IMR-90 (cell line): ENCODE measurements at regions not wholly inside any gene's neighbourhood (a gene's known extent, or its start where the extent isn't known, plus 50 kb on each side); places are given as distances from the start of the nearest gene placed in this dataset.

Experiments used
- ATAC-seq: fragments of 200-7000 bp; cut with Tn5 transposase; 2 replicates; pipeline ENCODE4 v1.9.1; 2020; ENCODE audit warnings: low read depth, mild to moderate bottlenecking, moderate library complexity
- BruUV-seq: library from RNA; stranded (reverse); fragments of 400-500 nt; replicated peaks from 2 replicates; lab custom pipeline; 2021; lab: Mats Ljungman, UMichigan
- CTCF ChIA-PET: fragments of 300-600 bp; formaldehyde crosslinking; extraction: SDS; loops from one replicate; lab custom pipeline; 2021; ENCODE audit warnings: antibody characterized with exemption; lab: Yijun Ruan, JAX
- POLR2A ChIA-PET: fragments of 300-600 bp; sonication (Branson Sonifier 250); formaldehyde crosslinking; loops from one replicate; lab custom pipeline; 2022; ENCODE audit warnings: antibody characterized with exemption; ENCODE audit not compliant: unreplicated experiment; lab: Charles Lee
- DNase-seq: peaks from one replicate; pipeline ENCODE4 v3.0.0; 2013
- H2AFZ ChIP-seq: replicated peaks from 2 replicates; pipeline ENCODE3; 2013; ENCODE audit warnings: low read length, mild to moderate bottlenecking; ENCODE audit not compliant: poor library complexity
- H2AK5ac ChIP-seq: 2 replicates; pipeline ENCODE4 v1.6.1; 2013; ENCODE audit warnings: low read depth, low read length, inconsistent platforms
- H2AK9ac ChIP-seq: replicated peaks from 2 replicates; pipeline ENCODE3; 2013; ENCODE audit warnings: mild to moderate bottlenecking, low read depth, low read length, moderate library complexity; ENCODE audit not compliant: poor library complexity
- H2BK120ac ChIP-seq: 2 replicates; pipeline ENCODE4 v1.6.1; 2013; ENCODE audit warnings: low read depth, low read length, inconsistent platforms
- H2BK15ac ChIP-seq: 3 replicates; pipeline ENCODE4 v1.6.1; 2013; ENCODE audit warnings: low read depth, low read length, inconsistent platforms
- H2BK20ac ChIP-seq: 2 replicates; pipeline ENCODE4 v1.6.1; 2013; ENCODE audit warnings: low read depth, mild to moderate bottlenecking, inconsistent platforms, low read length, moderate library complexity
- H2BK5ac ChIP-seq: 2 replicates; pipeline ENCODE4 v1.6.1; 2013; ENCODE audit warnings: mild to moderate bottlenecking, low read depth, low read length, inconsistent platforms; ENCODE audit not compliant: poor library complexity, severe bottlenecking
- H3K14ac ChIP-seq: replicated peaks from 2 replicates; pipeline ENCODE4 v1.6.1; 2013; ENCODE audit warnings: low read depth, low read length, inconsistent platforms
- H3K18ac ChIP-seq: 2 replicates; pipeline ENCODE4 v1.6.1; 2013; ENCODE audit warnings: low read depth, low read length, control low read depth
- H3K23ac ChIP-seq: 2 replicates; pipeline ENCODE4 v1.6.1; 2013; ENCODE audit warnings: low read depth, low read length, inconsistent platforms
- H3K27ac ChIP-seq: 2 replicates; pipeline ENCODE4 v1.5.1; 2013; ENCODE audit warnings: mild to moderate bottlenecking, control low read depth, low read length; ENCODE audit not compliant: insufficient read depth
- H3K27me3 ChIP-seq: 2 replicates; pipeline ENCODE4 v1.6.1; 2013; ENCODE audit warnings: low read length; ENCODE audit not compliant: control insufficient read depth, insufficient read depth
- H3K36me3 ChIP-seq: 2 replicates; pipeline ENCODE4 v1.6.1; 2013; ENCODE audit warnings: low read length, mixed read lengths; ENCODE audit not compliant: control insufficient read depth, insufficient read depth
- H3K4ac ChIP-seq: 2 replicates; pipeline ENCODE4 v1.6.1; 2013; ENCODE audit warnings: low read depth, low read length, inconsistent platforms
- H3K4me1 ChIP-seq: 2 replicates; pipeline ENCODE4 v1.6.1; 2013; ENCODE audit warnings: low read length, mixed read lengths; ENCODE audit not compliant: control insufficient read depth, insufficient read depth
- H3K4me2 ChIP-seq: 2 replicates; pipeline ENCODE4 v1.6.1; 2013; ENCODE audit warnings: low read depth, mild to moderate bottlenecking, control low read depth, low read length, moderate library complexity
- H3K4me3 ChIP-seq: 2 replicates; pipeline ENCODE4 v1.5.1; 2013; ENCODE audit warnings: low read depth, mild to moderate bottlenecking, control low read depth, low read length, moderate library complexity; ENCODE audit not compliant: insufficient read depth
- H3K56ac ChIP-seq: 2 replicates; pipeline ENCODE4 v1.6.1; 2013; ENCODE audit warnings: low read length, inconsistent platforms; ENCODE audit not compliant: insufficient read depth; ENCODE audit errors: extremely low read depth
- H3K79me1 ChIP-seq, 2 experiments: 2 replicates each; pipeline ENCODE4 v1.6.1; 2013; ENCODE audit warnings: low read length in 2 of 2, inconsistent platforms in 1 of 2, low read depth in 1 of 2
- H3K9ac ChIP-seq: 2 replicates; pipeline ENCODE4 v1.6.1; 2013; ENCODE audit warnings: low read depth, low read length, control low read depth
- H3K9me1 ChIP-seq: 2 replicates; pipeline ENCODE4 v1.6.1; 2013; ENCODE audit warnings: low read length, inconsistent platforms; ENCODE audit not compliant: insufficient read depth
- H3K9me3 ChIP-seq: 2 replicates; pipeline ENCODE4 v1.6.1; 2013; ENCODE audit warnings: low read length; ENCODE audit not compliant: control insufficient read depth, insufficient read depth
- H4K20me1 ChIP-seq: 2 replicates; pipeline ENCODE4 v1.6.1; 2013; ENCODE audit warnings: low read length, inconsistent platforms; ENCODE audit not compliant: insufficient read depth
- H4K5ac ChIP-seq: 2 replicates; pipeline ENCODE4 v1.6.1; 2013; ENCODE audit warnings: mild to moderate bottlenecking, low read depth, low read length, control low read depth
- H4K8ac ChIP-seq, 2 experiments: 2 replicates each; pipeline ENCODE4 v1.6.1; 2013; ENCODE audit warnings: low read depth in 2 of 2, low read length in 2 of 2, control low read depth in 1 of 2, inconsistent platforms in 1 of 2
- H4K91ac ChIP-seq: 2 replicates; pipeline ENCODE4 v1.6.1; 2013; ENCODE audit warnings: low read depth, low read length, inconsistent platforms; ENCODE audit not compliant: insufficient read depth
- BHLHE40 ChIP-seq: fragments of 150-350 bp; IDR thresholded peaks from 2 replicates; pipeline ENCODE4 v1.6.1; 2016; ENCODE audit warnings: mild to moderate bottlenecking, low read depth, low read length
- CEBPB ChIP-seq: IDR thresholded peaks from 2 replicates; pipeline ENCODE4 v1.6.1; 2012; ENCODE audit warnings: low read depth, low read length, improper control_type of control experiment
- CHD1 ChIP-seq: IDR thresholded peaks from 2 replicates; pipeline ENCODE4 v1.6.1; 2012; ENCODE audit warnings: low read depth, low read length, improper control_type of control experiment
- CTCF ChIP-seq: conservative IDR thresholded peaks from 2 replicates; pipeline ENCODE4 v1.5.1; 2012; ENCODE audit warnings: mild to moderate bottlenecking, low read depth, low read length, improper control_type of control experiment
- ELK1 ChIP-seq: fragments of 150-350 bp; IDR thresholded peaks from 2 replicates; pipeline ENCODE4 v1.6.1; 2016; ENCODE audit warnings: low read depth, mild to moderate bottlenecking, low read length, moderate library complexity, borderline replicate concordance
- FOS ChIP-seq: fragments of 150-350 bp; IDR thresholded peaks from 2 replicates; pipeline ENCODE4 v1.6.1; 2016; ENCODE audit warnings: low read depth, low read length
- MAFK ChIP-seq: IDR thresholded peaks from 2 replicates; pipeline ENCODE4 v1.6.1; 2012; ENCODE audit warnings: low read depth, low read length, improper control_type of control experiment
- MAZ ChIP-seq: IDR thresholded peaks from 2 replicates; pipeline ENCODE4 v1.6.1; 2012; ENCODE audit warnings: low read depth, mild to moderate bottlenecking, low read length, improper control_type of control experiment, moderate library complexity, borderline replicate concordance
- MXI1 ChIP-seq: IDR thresholded peaks from 2 replicates; pipeline ENCODE4 v1.6.1; 2012; ENCODE audit warnings: low read depth, mild to moderate bottlenecking, low read length, moderate library complexity, borderline replicate concordance
- NFE2L2 ChIP-seq: fragments of 150-350 bp; IDR thresholded peaks from 2 replicates; pipeline ENCODE4 v1.6.1; 2016; ENCODE audit warnings: low read depth, mild to moderate bottlenecking, low read length
- POLR2A ChIP-seq: IDR thresholded peaks from 2 replicates; pipeline ENCODE4 v1.6.1; 2012; ENCODE audit warnings: mild to moderate bottlenecking, low read depth, low read length
- RAD21 ChIP-seq: IDR thresholded peaks from 2 replicates; pipeline ENCODE4 v1.6.1; 2012; ENCODE audit warnings: low read length, improper control_type of control experiment
- RCOR1 ChIP-seq: IDR thresholded peaks from 2 replicates; pipeline ENCODE4 v1.6.1; 2012; ENCODE audit warnings: mild to moderate bottlenecking, low read length, improper control_type of control experiment; ENCODE audit not compliant: insufficient replicate concordance
- RFX5 ChIP-seq: IDR thresholded peaks from 2 replicates; pipeline ENCODE4 v1.8.0; 2012; ENCODE audit warnings: low read depth, mild to moderate bottlenecking, low read length, moderate library complexity
- SMC3 ChIP-seq: fragments of 150-350 bp; IDR thresholded peaks from 2 replicates; pipeline ENCODE4 v1.6.1; 2016; ENCODE audit warnings: low read depth, mild to moderate bottlenecking, antibody characterized with exemption, low read length, moderate library complexity
- USF2 ChIP-seq: fragments of 150-350 bp; IDR thresholded peaks from 2 replicates; pipeline ENCODE4 v1.6.1; 2017; ENCODE audit warnings: mild to moderate bottlenecking, antibody characterized with exemption, low read length, low read depth
- WGBS, 2 experiments: methylation state at CpG; one replicate each; pipeline versions ENCODE4 v1.1.5 to v1.1.7; 2013; ENCODE audit warnings: missing lambda C conversion rate in 2 of 2; ENCODE audit not compliant: insufficient read length in 1 of 2; ENCODE audit errors: extremely low coverage in 2 of 2; 5-methylcytosine and 5-hydroxymethylcytosine counted together
- dilution Hi-C: fragments of 300-500 bp; cut with HindIII; formaldehyde crosslinking; loops from one replicate; pipeline ENCODE4 v1.14.3; 2018; ENCODE audit warnings: low sequenced_read_pairs; ENCODE audit not compliant: unreplicated experiment
- in situ Hi-C: fragments of 300-500 bp; cut with MboI; formaldehyde crosslinking; loops from 3 replicates; pipeline ENCODE4 v1.14.3; 2019; ENCODE audit warnings: low sequenced_read_pairs, inconsistent platforms, mixed read lengths
- intact Hi-C: fragments of 100-400 bp; cut with micrococcal nuclease; formaldehyde crosslinking; loops from 2 replicates; pipeline ENCODE4 v1.10.0; 2022

- H2BK15ac ChIP-seq: no peak overlapping the region
- no peak overlapping the region for H2BK5ac ChIP-seq
- no peak overlapping the region for H3K9ac ChIP-seq
- no peak overlapping the region for H3K14ac ChIP-seq
- no peak overlapping the region for H2BK120ac ChIP-seq
- no peaks in the 10 kb centered on the region for H3K27me3 ChIP-seq
- 63% methylated on average over 3 of the region's 12 CpGs; no CpG with 5 or more reads in 1 of the 2 experiments for WGBS, 2 experiments
- H2BK20ac ChIP-seq: no peak overlapping the region
- H4K8ac ChIP-seq: no peak overlapping the region
- H4K20me1 ChIP-seq: no peaks in the 10 kb centered on the region
- H2AK9ac ChIP-seq: no peak overlapping the region
- no peak overlapping the region for H3K4me3 ChIP-seq
- in situ Hi-C loops (no loop called here), dilution Hi-C loops (no loop called here), intact Hi-C loops (no loop called here)
- H3K79me1 ChIP-seq: no peaks in the 10 kb centered on the region
- no peak overlapping the region for H3K23ac ChIP-seq
- H3K4me2 ChIP-seq: no peak overlapping the region
- H4K5ac ChIP-seq: no peak overlapping the region
- H3K9me3 ChIP-seq: no peaks in the 10 kb centered on the region
- no peak overlapping the region for H3K27ac ChIP-seq
- POLR2A ChIA-PET: no interaction called here
- no peak overlapping the region for H2AFZ ChIP-seq
- no peak overlapping the region for H3K4ac ChIP-seq
- CTCF ChIA-PET: no interaction called here
- no TSS peak for BruUV-seq
- no peak overlapping the region for H4K91ac ChIP-seq
- no peaks in the 10 kb centered on the region for H3K9me1 ChIP-seq
- DNase-seq (no peak), ATAC-seq (no peak)
- no peak overlapping the region for H3K56ac ChIP-seq
- no peaks in the 10 kb centered on the region for H3K4me1 ChIP-seq
- no peaks in the 10 kb centered on the region for H3K36me3 ChIP-seq
- H3K18ac ChIP-seq: no peak overlapping the region
- TF ChIP-seq MAZ (no peak), POLR2A (no peak), CTCF (no peak), BHLHE40 (no peak), RFX5 (no peak), MAFK (no peak), RCOR1 (no peak), NFE2L2 (no peak), FOS (no peak), MXI1 (no peak), CEBPB (no peak), RAD21 (no peak), ELK1 (no peak), SMC3 (no peak), USF2 (no peak), CHD1 (no peak)
- H2AK5ac ChIP-seq: no peak overlapping the region
These were observed 151.7 kb downstream of the RBFOX3 start for GRCh38 chr17:79459003-79459655.
